ENCODE measurements at regions not wholly inside any gene's neighbourhood (a gene's known extent, or its start where the extent isn't known, plus 50 kb on each side); places are given as distances from the start of the nearest gene placed in this dataset.

GRCh38 chr9:86643946-86644674 lies 289.9 kb upstream of the TUT7 start:
- H2AFZ ChIP-seq (ENCODE audit: low read depth, low read length): no peak overlapping the region
- TF ChIP-seq EZH2 (IDR thresholded peaks at IDR 0.05; ENCODE audit: insufficient read depth, low read length) (no peak), CTCF (IDR thresholded peaks at IDR 0.05; ENCODE audit: insufficient read depth, low read depth, low read length) (no peak)
- no peaks in the 10 kb centered on the region for H3K4me1 ChIP-seq (ENCODE audit: insufficient read depth, low read length)
- no peaks in the 10 kb centered on the region for H4K20me1 ChIP-seq (ENCODE audit: insufficient read depth, low read length)
- Mint-ChIP-seq H3K9me3 (ENCODE audit: unreplicated experiment) (no peaks in the 10 kb centered on the region), H3K4me1 (ENCODE audit: low read depth, unreplicated experiment) (no peaks in the 10 kb centered on the region), H3K27me3 (ENCODE audit: low read depth, unreplicated experiment) (peaks cover 15% of the 10 kb centered on the region), H3K27ac (ENCODE audit: unreplicated experiment) (no peak overlapping the region), H3K4me3 (ENCODE audit: unreplicated experiment) (no peak overlapping the region), H3K36me3 (ENCODE audit: low read depth, unreplicated experiment) (no peaks in the 10 kb centered on the region)
- H3K27ac ChIP-seq (ENCODE audit: low read depth, low read length): no peak overlapping the region
- FAIRE-seq (no peak), DNase-seq (ENCODE audit: low read depth) (no peak)
- H3K4me2 ChIP-seq (ENCODE audit: low read length): no peak overlapping the region
- H3K4me3 ChIP-seq (ENCODE audit: insufficient read depth, low read depth, low read length): no peak overlapping the region
- H3K27me3 ChIP-seq (ENCODE audit: insufficient read depth, low read length): peaks cover 15% of the 10 kb centered on the region
- H3K79me2 ChIP-seq (ENCODE audit: insufficient read depth, low read length): no peaks in the 10 kb centered on the region
- H3K9ac ChIP-seq (ENCODE audit: low read length): no peak overlapping the region
- H3K9me3 ChIP-seq (ENCODE audit: insufficient read depth, low read depth, low read length): no peaks in the 10 kb centered on the region
- no peaks in the 10 kb centered on the region for H3K36me3 ChIP-seq (ENCODE audit: insufficient read depth, low read length)

GRCh38 chr9:86642721-86643120 lies 288.5 kb upstream of the TUT7 start:
- no peak for TF ChIP-seq EZH2 (IDR thresholded peaks at IDR 0.05; ENCODE audit: insufficient read depth, low read length)
- TF ChIP-seq CTCF (IDR thresholded peaks at IDR 0.05; ENCODE audit: insufficient read depth, low read depth, low read length): no peak

GRCh38 chr9:86641970-86642369 lies 287.8 kb upstream of the TUT7 start:
- peaks cover 5% of the 10 kb centered on the region for H3K4me1 Mint-ChIP-seq (ENCODE audit: low read depth, unreplicated experiment)

More at GRCh38 chr9:86642721-86643120, 288.5 kb upstream of the TUT7 start:
- H3K79me2 ChIP-seq (ENCODE audit: insufficient read depth, low read length): no peaks in the 10 kb centered on the region
- H3K4me3 Mint-ChIP-seq (ENCODE audit: unreplicated experiment): no peak overlapping the region
- H3K27ac ChIP-seq (ENCODE audit: low read depth, low read length): no peak overlapping the region
- DNase-seq (ENCODE audit: low read depth) (no peak), FAIRE-seq (no peak)
- H3K27me3 Mint-ChIP-seq (ENCODE audit: low read depth, unreplicated experiment): peaks cover 12% of the 10 kb centered on the region
- H3K4me1 ChIP-seq (ENCODE audit: insufficient read depth, low read length): no peaks in the 10 kb centered on the region
- H3K36me3 ChIP-seq (ENCODE audit: insufficient read depth, low read length): no peaks in the 10 kb centered on the region
- H3K4me2 ChIP-seq (ENCODE audit: low read length): no peak overlapping the region
- no peaks in the 10 kb centered on the region for H3K4me1 Mint-ChIP-seq (ENCODE audit: low read depth, unreplicated experiment)
- H3K9me3 ChIP-seq (ENCODE audit: insufficient read depth, low read depth, low read length): no peaks in the 10 kb centered on the region
- peaks cover 15% of the 10 kb centered on the region for H3K27me3 ChIP-seq (ENCODE audit: insufficient read depth, low read length)
- no peaks in the 10 kb centered on the region for H3K36me3 Mint-ChIP-seq (ENCODE audit: low read depth, unreplicated experiment)
- H2AFZ ChIP-seq (ENCODE audit: low read depth, low read length): no peak overlapping the region
- no peaks in the 10 kb centered on the region for H3K9me3 Mint-ChIP-seq (ENCODE audit: unreplicated experiment)
- no peak overlapping the region for H3K4me3 ChIP-seq (ENCODE audit: insufficient read depth, low read depth, low read length)
- H4K20me1 ChIP-seq (ENCODE audit: insufficient read depth, low read length): no peaks in the 10 kb centered on the region
- H3K9ac ChIP-seq (ENCODE audit: low read length): no peak overlapping the region
- H3K27ac Mint-ChIP-seq (ENCODE audit: unreplicated experiment): no peak overlapping the region

More at GRCh38 chr9:86641970-86642369, 287.8 kb upstream of the TUT7 start:
- H3K79me2 ChIP-seq (ENCODE audit: insufficient read depth, low read length): no peaks in the 10 kb centered on the region
- no peak overlapping the region for H3K4me2 ChIP-seq (ENCODE audit: low read length)
- Mint-ChIP-seq H3K27ac (ENCODE audit: unreplicated experiment) (no peak overlapping the region), H3K4me3 (ENCODE audit: unreplicated experiment) (no peak overlapping the region), H3K27me3 (ENCODE audit: low read depth, unreplicated experiment) (peaks cover 12% of the 10 kb centered on the region), H3K9me3 (ENCODE audit: unreplicated experiment) (no peaks in the 10 kb centered on the region), H3K36me3 (ENCODE audit: low read depth, unreplicated experiment) (no peaks in the 10 kb centered on the region)
- H3K27ac ChIP-seq (ENCODE audit: low read depth, low read length): no peak overlapping the region
- H2AFZ ChIP-seq (ENCODE audit: low read depth, low read length): no peak overlapping the region
- H3K36me3 ChIP-seq (ENCODE audit: insufficient read depth, low read length): no peaks in the 10 kb centered on the region
- H3K9me3 ChIP-seq (ENCODE audit: insufficient read depth, low read depth, low read length): no peaks in the 10 kb centered on the region
- H3K9ac ChIP-seq (ENCODE audit: low read length): no peak overlapping the region
- FAIRE-seq (no peak), DNase-seq (ENCODE audit: low read depth) (no peak)
- H3K4me3 ChIP-seq (ENCODE audit: insufficient read depth, low read depth, low read length): no peak overlapping the region
- H4K20me1 ChIP-seq (ENCODE audit: insufficient read depth, low read length): no peaks in the 10 kb centered on the region
- peaks cover 15% of the 10 kb centered on the region for H3K27me3 ChIP-seq (ENCODE audit: insufficient read depth, low read length)
- TF ChIP-seq EZH2 (IDR thresholded peaks at IDR 0.05; ENCODE audit: insufficient read depth, low read length): no peak
- no peak for TF ChIP-seq CTCF (IDR thresholded peaks at IDR 0.05; ENCODE audit: insufficient read depth, low read depth, low read length)
- H3K4me1 ChIP-seq (ENCODE audit: insufficient read depth, low read length): no peaks in the 10 kb centered on the region

Measured in astrocyte (in vitro differentiated cells and primary cell).